NOMO-1 treated with dmso at 0.1 percent for 144 hours (cell line): ENCODE measurements at regions not wholly inside any gene's neighbourhood (a gene's known extent, or its start where the extent isn't known, plus 50 kb on each side); places are given as distances from the start of the nearest gene placed in this dataset.

Experiments used
- DNase-seq: peaks from one replicate; lab custom pipeline; 2025; ENCODE audit not compliant: unreplicated experiment; lab: John Stamatoyannopoulos, UW

DNA sequence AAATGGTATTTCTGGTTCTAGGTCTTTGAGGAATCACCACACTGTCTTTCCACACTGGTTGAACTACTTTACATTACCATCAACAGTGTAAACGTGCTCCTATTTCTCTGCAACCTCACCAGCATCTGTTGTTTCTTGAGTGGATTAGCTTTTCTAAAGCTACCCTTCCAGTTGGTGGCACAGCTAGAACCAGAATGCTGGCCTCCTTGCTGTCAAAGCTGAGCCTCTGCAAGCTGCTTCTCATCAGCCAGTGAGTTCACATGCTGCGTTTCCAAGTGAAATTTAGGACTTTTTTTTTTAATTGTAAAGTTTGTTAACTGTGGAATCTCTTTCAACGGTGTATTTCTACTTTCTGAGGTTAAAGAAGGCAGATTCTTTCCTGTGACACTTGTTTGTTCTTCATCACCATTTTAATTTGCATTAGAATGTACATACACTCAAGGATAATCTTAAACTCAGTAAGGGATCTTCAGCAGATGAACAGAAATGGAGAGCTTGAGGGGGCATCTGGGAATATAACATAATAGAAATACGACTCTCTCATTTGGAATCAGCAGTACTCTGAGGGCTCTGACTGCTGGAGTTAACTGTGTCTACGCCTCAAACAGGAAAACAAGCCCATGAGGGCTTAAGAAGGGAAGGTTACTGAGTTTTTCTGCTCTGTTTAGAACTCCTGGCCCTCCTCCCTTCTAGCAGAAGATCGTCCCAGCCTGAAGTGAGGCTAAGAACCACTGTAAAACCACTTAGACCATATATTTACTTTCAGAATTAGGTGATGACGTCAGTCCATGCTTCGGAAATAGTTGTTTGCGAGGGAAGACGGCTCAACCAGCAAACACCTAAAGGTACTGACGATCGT, 148.4 kb upstream of the FAM20A start:
- no peak for DNase-seq

- no peak for DNase-seq
These were observed 147.2 kb upstream of the FAM20A start for GRCh38 chr17:68748381-68748780.

GRCh38 chr17:68740555-68741447, 139.6 kb upstream of the FAM20A start:
- no peak for DNase-seq

- DNase-seq: no peak
These were observed 136.7 kb upstream of the FAM20A start for GRCh38 chr17:68737761-68738443.

DNA sequence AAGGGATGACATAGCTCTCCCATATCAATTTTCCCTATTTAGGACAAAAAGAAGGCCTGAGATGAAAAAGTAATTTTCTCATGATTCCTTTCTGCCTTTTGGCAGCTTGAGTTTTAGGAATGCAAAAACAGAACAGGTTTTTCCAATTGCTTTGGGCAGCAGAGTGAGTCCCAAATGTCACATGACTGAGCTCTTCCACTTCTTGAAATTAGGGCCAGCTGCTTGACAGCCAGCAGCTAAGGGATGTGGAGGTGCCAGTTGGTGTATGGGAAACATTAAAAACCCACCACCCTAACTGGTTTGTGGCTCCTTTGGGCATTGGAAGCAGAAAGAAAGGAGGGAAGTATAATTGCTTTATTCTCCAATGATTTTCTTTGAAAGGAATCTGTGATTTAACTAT, 133.8 kb upstream of the FAM20A start:
- no peak for DNase-seq

DNA sequence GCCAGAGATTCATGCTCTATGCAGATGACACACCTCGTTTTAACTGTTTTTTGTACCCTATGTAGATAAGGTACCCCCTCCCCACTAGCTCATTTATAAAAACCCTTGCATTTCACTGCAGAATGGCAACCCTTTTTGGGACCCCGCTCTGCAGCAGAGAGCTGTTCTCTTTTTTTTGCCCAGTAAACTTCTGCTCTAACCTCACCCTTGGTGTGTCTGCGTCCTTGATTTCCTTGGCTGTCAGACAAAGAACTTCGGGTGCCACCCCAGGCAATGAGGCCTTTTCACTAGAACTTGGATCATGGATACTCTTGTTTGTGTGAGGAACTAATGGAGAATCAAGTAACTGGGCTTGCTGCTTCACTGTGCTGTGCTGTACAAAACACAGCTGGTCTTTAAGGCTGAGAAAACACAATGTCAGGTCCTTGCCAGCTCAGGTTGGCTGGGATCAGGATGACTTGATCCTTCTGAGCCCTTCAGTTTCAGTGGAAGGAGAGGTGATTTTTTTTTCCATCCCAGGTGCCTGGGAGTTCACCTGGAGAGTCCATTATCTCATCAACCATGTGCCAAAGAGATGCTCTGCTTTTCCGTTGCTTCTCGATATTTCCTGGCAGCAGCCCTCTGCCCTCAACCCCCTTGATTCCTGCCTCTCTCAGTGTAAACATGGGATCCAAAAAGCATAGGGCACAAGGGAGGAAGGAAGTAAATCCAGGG, 133.2 kb upstream of the FAM20A start:
- DNase-seq: no peak

DNA sequence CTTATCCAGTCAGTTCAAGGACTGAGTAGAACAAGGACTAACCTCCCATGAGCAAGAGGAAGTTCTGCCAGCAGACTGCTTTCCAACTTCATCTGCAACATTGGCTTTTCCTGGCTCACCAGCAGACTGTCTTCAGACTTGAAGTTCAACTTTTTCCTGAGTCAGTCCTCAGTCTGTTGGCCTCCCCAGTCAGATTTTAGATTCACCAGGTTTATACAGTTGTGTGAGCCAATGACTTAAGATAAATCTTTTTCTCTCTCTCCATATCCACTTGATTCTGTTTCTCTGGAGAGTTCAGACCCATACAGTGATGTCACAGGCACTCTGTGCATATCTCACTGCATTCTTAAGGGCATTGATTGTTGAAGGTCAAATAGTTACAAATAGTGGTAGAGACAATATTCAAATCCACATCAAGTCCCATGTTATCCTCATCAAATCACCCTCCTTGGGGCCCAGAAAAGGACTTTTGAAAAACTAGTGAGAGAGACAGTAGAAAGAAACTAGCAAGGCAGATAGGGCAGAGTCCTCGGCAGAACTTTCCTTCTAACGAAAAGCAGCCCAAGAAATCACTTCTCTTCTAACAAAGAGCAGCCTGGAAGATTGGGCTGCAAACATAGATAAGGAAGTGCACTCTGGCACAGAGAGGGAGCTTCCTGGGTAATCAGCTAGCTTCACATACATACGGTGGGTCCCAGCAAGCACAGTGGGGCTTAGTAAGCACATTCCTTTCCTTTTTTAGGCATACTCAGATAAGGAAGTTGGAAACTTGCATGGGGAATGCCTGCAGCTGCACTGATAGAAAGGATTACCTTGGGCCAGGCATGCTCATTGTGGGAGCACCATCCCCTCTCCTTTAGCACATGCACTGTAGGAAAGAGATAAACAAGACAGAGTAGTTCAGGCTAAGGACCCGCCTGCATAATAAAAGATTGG, 132.3 kb upstream of the FAM20A start:
- DNase-seq: no peak

DNA sequence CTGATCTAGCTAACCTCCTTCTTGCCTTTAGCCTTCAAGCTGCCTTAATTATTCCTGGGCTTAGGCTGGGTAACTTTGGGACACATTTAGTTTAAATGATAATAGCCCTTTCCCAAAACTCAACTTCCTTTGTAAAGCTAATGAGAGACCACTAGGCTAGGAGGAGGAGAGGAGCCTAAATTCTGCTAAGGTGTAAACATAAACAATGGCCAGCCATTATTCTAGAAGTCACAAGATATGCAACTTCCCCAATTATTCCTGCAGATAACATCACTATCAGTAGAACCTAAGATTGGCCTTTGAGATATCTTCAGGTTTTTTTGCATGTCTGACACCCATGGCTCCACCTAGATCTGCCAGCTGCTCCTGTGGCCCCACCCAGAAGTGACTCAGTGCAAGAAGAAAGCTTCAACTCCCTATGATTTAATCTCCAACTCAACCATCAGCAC, 131.2 kb upstream of the FAM20A start:
- DNase-seq: no peak

GRCh38 chr17:68731465-68731864, 130.3 kb upstream of the FAM20A start:
- DNase-seq: no peak

- DNase-seq: no peak
These were observed 118.3 kb upstream of the FAM20A start for GRCh38 chr17:68719431-68719830.

GRCh38 chr17:68718926-68719325, 117.8 kb upstream of the FAM20A start:
- no peak for DNase-seq

GRCh38 chr17:68718465-68718864, 117.3 kb upstream of the FAM20A start:
- no peak for DNase-seq

GRCh38 chr17:68714676-68715075, 113.5 kb upstream of the FAM20A start:
- DNase-seq: no peak

DNA sequence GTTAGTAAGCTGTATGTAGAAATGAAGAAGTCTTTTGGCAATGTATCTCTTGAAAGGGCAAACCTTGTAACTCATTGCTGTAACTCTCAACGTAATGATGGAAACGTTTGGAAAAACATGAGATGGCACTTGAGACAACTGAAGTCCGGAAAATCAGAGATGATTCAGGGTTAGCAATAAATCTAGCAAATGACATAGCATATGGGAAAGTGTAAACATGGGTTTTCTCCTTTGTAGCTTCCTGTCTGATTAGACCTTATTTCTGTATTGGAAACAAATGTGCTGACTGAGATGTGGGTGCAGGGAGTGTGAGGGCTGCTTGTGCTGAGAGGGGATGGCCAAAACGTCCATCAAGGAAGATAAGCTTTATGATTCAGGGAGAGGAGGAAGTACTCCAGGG, 110.7 kb upstream of the FAM20A start:
- no peak for DNase-seq

DNA sequence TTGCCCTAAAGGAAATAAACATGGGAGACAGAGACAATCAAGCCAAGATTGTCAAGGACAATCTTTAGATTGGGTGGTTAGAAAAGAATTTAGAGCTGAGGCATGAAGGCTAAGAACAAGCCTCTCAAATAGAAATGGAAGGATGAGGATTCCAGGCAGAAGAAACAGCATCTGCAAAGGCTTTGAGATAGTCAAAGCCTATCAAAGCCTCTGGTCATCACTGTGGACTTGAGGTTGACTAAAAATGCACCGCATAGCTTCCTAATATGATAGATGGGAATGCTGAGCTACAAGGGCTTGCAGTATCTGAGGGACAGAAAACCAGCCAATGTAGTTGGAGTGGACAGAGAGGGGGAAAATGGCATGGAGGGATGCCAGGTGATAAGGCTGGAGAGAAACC, 109.8 kb upstream of the FAM20A start:
- no peak for DNase-seq

GRCh38 chr17:68710035-68710780, 109.0 kb upstream of the FAM20A start:
- DNase-seq: no peak

DNA sequence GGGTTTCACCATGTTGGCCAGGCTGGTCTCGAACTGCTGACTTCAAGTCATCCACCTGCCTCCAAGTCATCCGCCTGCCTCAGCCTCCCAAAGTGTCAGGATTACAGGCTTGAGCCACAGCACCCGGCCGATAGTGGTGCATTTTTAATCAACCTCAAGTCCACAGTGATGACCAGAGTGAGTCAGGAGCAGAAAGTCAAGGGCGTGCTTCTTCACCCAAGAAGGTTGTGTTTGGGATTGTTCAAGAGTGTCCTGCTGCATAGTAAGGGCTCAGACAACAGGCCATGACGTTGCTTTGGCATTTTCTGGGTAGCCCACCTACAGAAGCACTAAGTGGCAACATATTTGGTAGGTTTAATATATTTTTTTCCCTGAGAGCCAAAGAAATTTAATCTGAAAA, 108.3 kb upstream of the FAM20A start:
- no peak for DNase-seq

DNA sequence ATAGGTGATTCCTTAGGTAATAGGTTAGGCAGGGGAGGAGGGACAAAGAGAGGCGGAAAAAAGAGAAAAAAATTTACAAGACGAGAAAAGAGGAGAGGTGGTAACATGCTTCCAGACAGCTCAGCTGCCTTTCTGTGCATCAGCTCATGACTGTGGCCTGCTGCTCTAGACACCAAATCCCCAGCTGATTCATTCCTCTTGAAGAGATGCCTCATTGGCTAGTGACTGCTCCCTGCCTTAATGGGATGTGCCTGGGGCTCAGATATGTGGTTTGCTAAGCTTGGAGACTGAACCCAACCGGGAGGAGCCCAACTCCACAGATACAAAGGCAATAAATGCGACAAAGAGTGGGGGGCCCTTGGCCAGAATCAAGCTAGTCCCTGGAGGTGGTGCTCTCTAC, 105.9 kb upstream of the FAM20A start:
- no peak for DNase-seq

- DNase-seq: peak; percentile 72
These were observed 105.3 kb upstream of the FAM20A start for GRCh38 chr17:68706356-68706920.
